CD4-positive, alpha-beta T cell treated with Interleukin-10 for 1 hour (primary cell): ENCODE measurements at regions not wholly inside any gene's neighbourhood (a gene's known extent, or its start where the extent isn't known, plus 50 kb on each side); places are given as distances from the start of the nearest gene placed in this dataset.

Experiments used
- DNase-seq: peaks from one replicate; pipeline ENCODE4 v3.0.0-alpha.2; 2020

- DNase-seq: no peak
Observed at GRCh38 chr4:14184265-14184664, 556.7 kb upstream of the BOD1L1 start.

DNA sequence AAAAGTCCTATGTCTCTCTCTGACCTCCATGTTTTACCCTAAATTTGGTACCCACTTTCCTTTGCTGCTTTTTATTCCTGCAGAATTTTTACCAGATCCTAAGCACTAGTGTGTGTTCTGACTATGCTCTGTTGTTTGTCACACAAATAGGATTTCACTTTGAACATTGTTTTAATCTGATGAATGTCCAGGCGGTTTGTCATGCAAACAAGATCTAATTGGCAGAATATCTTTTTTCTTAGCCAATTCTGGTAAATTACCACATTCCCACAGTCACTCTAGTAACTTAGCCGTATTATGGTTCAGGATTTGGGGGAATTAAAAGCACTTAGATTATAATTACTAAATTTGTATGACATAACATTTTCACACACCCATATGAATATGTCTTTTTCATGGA, 557.2 kb upstream of the BOD1L1 start:
- no peak for DNase-seq

GRCh38 chr4:14188214-14188613, 560.7 kb upstream of the BOD1L1 start:
- DNase-seq: no peak

- DNase-seq: no peak
Observed at GRCh38 chr4:14193601-14194000, 566.1 kb upstream of the BOD1L1 start.

GRCh38 chr4:14196131-14196530, 568.6 kb upstream of the BOD1L1 start:
- no peak for DNase-seq

GRCh38 chr4:14215116-14215770, 587.7 kb upstream of the BOD1L1 start:
- no peak for DNase-seq

GRCh38 chr4:14217401-14217800, 589.9 kb upstream of the BOD1L1 start:
- DNase-seq: no peak

GRCh38 chr4:14218641-14219040, 591.1 kb upstream of the BOD1L1 start:
- DNase-seq: no peak

GRCh38 chr4:14221176-14221575, 593.7 kb upstream of the BOD1L1 start:
- no peak for DNase-seq

GRCh38 chr4:14222377-14223029, 595.0 kb upstream of the BOD1L1 start:
- DNase-seq: no peak

DNA sequence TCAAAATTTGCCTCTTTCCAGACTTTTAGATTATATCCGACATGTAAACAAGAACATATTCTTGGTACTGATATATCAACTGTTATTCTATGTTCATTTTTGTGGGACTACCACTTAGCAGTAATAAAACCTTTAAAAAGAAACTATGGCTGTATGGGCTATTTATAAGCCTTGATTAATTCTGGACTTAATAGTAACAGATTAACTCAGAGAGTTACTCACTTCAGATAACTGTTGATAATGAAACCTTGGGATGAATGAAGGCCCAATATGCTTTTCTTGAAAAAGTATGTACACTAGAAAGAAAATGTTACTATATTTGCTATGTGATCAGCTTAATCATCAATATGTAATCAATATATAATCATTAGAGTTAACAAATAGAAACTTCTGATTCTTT, 595.9 kb upstream of the BOD1L1 start:
- no peak for DNase-seq

- DNase-seq: no peak
Observed at GRCh38 chr4:14225688-14226207, 598.2 kb upstream of the BOD1L1 start.

DNA sequence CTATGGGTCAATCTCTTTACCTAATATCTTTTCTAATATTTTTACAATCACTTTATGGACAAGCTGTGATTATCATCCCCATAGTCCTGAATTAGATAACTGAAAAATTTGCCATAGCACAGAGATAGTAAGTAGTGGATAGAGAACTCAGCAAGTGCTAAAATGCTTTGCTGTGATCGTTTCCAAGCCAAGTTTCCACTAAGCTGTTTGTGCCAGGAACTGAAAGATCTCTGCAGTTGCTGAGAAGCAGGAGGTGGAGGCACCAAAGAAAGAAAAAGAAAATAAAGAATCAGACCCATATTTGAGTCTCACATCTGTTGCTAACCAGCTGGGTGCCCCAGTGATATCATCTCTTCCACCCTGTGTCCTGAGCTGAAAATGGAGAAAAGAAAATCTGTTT, 605.6 kb upstream of the BOD1L1 start:
- no peak for DNase-seq

DNA sequence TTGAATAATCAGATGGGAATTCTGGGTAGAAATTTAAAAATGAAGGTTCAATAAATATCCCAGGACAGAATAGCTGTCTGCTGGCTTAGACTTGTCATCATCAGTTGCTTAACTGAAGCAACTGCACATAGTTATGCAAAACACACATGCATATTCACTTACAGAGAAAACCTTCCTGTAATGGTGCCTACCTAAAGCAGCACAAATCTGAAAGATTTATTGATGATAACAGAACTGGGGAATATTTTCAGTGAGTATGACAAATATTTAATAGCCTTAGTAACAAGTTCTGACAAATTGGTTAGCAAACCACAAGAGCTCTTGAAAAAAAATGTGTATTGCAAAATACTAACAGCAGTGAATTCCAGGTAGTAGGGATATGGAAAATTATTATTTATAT, 606.8 kb upstream of the BOD1L1 start:
- no peak for DNase-seq

- DNase-seq: no peak
Observed at GRCh38 chr4:14236359-14236758, 608.8 kb upstream of the BOD1L1 start.

GRCh38 chr4:14237911-14238310, 610.4 kb upstream of the BOD1L1 start:
- no peak for DNase-seq

DNA sequence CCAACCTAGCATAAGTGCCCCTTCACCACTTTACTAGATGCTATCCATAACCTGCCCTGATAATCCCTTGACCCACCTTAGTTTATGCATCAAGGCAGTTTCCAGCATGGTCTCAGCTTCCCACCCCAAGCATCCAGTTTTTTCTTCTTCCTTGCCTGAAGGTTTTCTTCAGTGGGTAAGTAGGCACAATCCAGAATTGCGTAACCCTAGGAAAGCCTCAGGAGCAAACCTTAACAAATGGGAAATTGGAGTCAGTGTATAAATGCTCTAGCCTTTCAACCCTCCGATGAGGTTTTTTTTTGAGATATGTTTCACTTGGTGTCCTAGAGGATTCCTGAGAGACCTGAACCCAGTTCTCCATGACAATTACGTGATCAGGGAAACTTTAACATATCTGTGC, 614.0 kb upstream of the BOD1L1 start:
- no peak for DNase-seq

- no peak for DNase-seq
Observed at GRCh38 chr4:14247767-14248166, 620.2 kb upstream of the BOD1L1 start.

- DNase-seq: no peak
Observed at GRCh38 chr4:14249226-14249625, 621.7 kb upstream of the BOD1L1 start.

- no peak for DNase-seq
Observed at GRCh38 chr4:14254252-14254651, 626.7 kb upstream of the BOD1L1 start.

- DNase-seq: no peak
Observed at GRCh38 chr4:14254926-14255325, 627.4 kb upstream of the BOD1L1 start.

GRCh38 chr4:14257903-14258302, 630.4 kb upstream of the BOD1L1 start:
- DNase-seq: no peak

DNA sequence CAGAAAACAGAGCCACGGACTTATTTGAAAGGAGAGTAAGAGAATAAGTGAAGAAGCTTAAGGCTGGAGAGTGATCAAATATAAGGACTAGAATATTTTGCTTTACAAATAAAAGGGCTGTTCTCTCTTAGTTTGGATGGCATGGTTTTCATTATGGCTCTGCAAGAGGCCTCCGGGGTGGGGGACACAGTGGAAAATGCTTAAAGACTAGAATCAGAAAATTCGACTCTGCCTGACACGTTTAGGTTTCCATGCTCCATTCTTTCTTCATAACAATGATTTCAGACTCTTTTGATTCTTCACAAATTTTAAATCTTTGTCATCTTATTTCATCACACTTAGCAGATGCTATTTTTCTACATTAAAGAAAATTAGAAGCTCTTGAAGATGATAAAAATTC, 632.4 kb upstream of the BOD1L1 start:
- DNase-seq: no peak

GRCh38 chr4:14260591-14260990, 633.1 kb upstream of the BOD1L1 start:
- DNase-seq: no peak

DNA sequence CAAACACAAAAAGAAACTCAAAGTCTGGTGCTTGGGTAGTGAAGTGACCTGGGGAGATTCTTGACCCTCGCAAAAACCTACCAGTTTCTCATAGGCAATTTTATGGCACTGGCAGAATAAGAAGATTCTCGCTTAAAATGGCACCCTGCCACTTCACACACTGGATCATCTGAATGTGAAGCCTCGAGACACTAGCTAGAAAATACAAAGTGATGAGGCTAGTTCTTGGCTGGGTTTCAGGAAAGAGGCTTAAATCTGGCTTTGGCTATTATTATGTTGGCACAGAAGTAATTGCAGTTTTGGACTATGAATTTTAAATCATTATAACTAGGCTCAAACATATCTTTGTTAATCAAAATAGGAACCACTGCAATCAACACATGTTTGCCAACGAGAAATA, 634.7 kb upstream of the BOD1L1 start:
- DNase-seq: no peak
